GM23248 (cell line): ENCODE measurements at regions not wholly inside any gene's neighbourhood (a gene's known extent, or its start where the extent isn't known, plus 50 kb on each side); places are given as distances from the start of the nearest gene placed in this dataset.

ENCODE experiments used
- DNase-seq: peaks from one replicate; pipeline ENCODE4 v3.0.0-alpha.2; 2015
- H2AFZ ChIP-seq: fragments of 200-600 bp; sonication (generic); 2 replicates; pipeline ENCODE4 v1.6.1; 2016; ENCODE audit warnings: antibody characterized with exemption
- H3F3A ChIP-seq: fragments of 200-600 bp; sonication (generic); 2 replicates; pipeline ENCODE4 v1.6.1; 2016; ENCODE audit warnings: mild to moderate bottlenecking, antibody characterized with exemption, mixed run types; ENCODE audit not compliant: insufficient read depth
- H3K27ac ChIP-seq: fragments of 200-600 bp; sonication (generic); 2 replicates; pipeline ENCODE4 v1.5.1; 2016; ENCODE audit warnings: mild to moderate bottlenecking
- H3K27me3 ChIP-seq: fragments of 200-600 bp; sonication (generic); replicated peaks from 2 replicates; pipeline ENCODE4 v1.6.1; 2016; ENCODE audit warnings: mild to moderate bottlenecking; ENCODE audit not compliant: insufficient read depth
- H3K36me3 ChIP-seq: fragments of 200-600 bp; sonication (generic); 2 replicates; pipeline ENCODE4 v1.6.1; 2016; ENCODE audit warnings: low read depth, mild to moderate bottlenecking
- H3K4me1 ChIP-seq: fragments of 200-600 bp; sonication (generic); 2 replicates; pipeline ENCODE4 v1.6.1; 2016; ENCODE audit warnings: mild to moderate bottlenecking; ENCODE audit not compliant: insufficient read depth
- H3K4me2 ChIP-seq: fragments of 200-600 bp; sonication (generic); one replicate; pipeline ENCODE4 v1.6.1; 2016; ENCODE audit warnings: mild to moderate bottlenecking; ENCODE audit not compliant: unreplicated experiment
- H3K4me3 ChIP-seq: fragments of 200-600 bp; sonication (generic); 2 replicates; pipeline ENCODE4 v1.5.1; 2016; ENCODE audit warnings: mild to moderate bottlenecking
- H3K79me2 ChIP-seq: fragments of 200-600 bp; sonication (generic); 2 replicates; pipeline ENCODE4 v1.6.1; 2016; ENCODE audit warnings: mild to moderate bottlenecking; ENCODE audit not compliant: insufficient read depth
- H3K9ac ChIP-seq: fragments of 200-600 bp; sonication (generic); 2 replicates; pipeline ENCODE4 v1.6.1; 2016; ENCODE audit warnings: mild to moderate bottlenecking
- H3K9me2 ChIP-seq: fragments of 200-600 bp; sonication (generic); 2 replicates; pipeline ENCODE4 v1.6.1; 2016; ENCODE audit warnings: mixed run types, mild to moderate bottlenecking, moderate library complexity; ENCODE audit not compliant: insufficient read depth
- H3K9me3 ChIP-seq: fragments of 200-600 bp; sonication (generic); one replicate; pipeline ENCODE4 v1.6.1; 2017; ENCODE audit warnings: low read depth
- H4K20me1 ChIP-seq: fragments of 200-600 bp; sonication (generic); 2 replicates; pipeline ENCODE4 v1.6.0; 2016; ENCODE audit not compliant: insufficient read depth
- EZH2 ChIP-seq: fragments of 200-600 bp; sonication (generic); IDR thresholded peaks from 2 replicates; pipeline ENCODE4 v1.6.1; 2018; ENCODE audit warnings: antibody characterized with exemption, mild to moderate bottlenecking; ENCODE audit not compliant: insufficient read depth, poor library complexity, severe bottlenecking
- EZH2phosphoT487 ChIP-seq: fragments of 200-600 bp; sonication (generic); IDR thresholded peaks from 2 replicates; pipeline ENCODE4 v1.6.1; 2018; ENCODE audit warnings: antibody characterized with exemption, moderate library complexity, mild to moderate bottlenecking, low read depth; ENCODE audit not compliant: insufficient read depth
- WGBS, 2 experiments: methylation state at CpG; one replicate each; pipeline ENCODE4 v1.1.6; 2015 to 2017; ENCODE audit warnings: low lambda C conversion rate in 2 of 2, low coverage in 1 of 2; ENCODE audit errors: missing lambda C conversion rate in 2 of 2; 5-methylcytosine and 5-hydroxymethylcytosine counted together
- in situ Hi-C: fragments of 300-500 bp; cut with MboI; formaldehyde crosslinking; loops from 2 replicates; pipeline ENCODE4 v1.15.0; 2020

- Histone ChIP-seq H3F3A (no peaks in the 10 kb centered on the region), H3K4me2 (no peak overlapping the region), H2AFZ (no peak overlapping the region), H3K4me1 (no peaks in the 10 kb centered on the region), H3K9ac (no peak overlapping the region), H3K9me3 (no peaks in the 10 kb centered on the region), H4K20me1 (no peaks in the 10 kb centered on the region), H3K36me3 (no peaks in the 10 kb centered on the region), H3K27me3 (no peaks in the 10 kb centered on the region; the same call in 1 of the 2 replicates), H3K27ac (no peak overlapping the region), H3K4me3 (no peak overlapping the region), H3K79me2 (no peaks in the 10 kb centered on the region), H3K9me2 (no peaks in the 10 kb centered on the region)
- DNase-seq: no peak
- 81% methylated on average over 15 of the region's 15 CpGs for whole genome bisulfite sequencing, 2 experiments
- in situ Hi-C loops: no loop called here
- TF ChIP-seq EZH2: no peak
- no peak for TF ChIP-seq EZH2phosphoT487
Observed at GRCh38 chr4:38529189-38530115, 134.5 kb upstream of the KLF3 start.

GRCh38 chr4:38530486-38530885, 133.5 kb upstream of the KLF3 start:
- no peak overlapping the region for H3K9ac ChIP-seq
- no peaks in the 10 kb centered on the region for H3K36me3 ChIP-seq
- in situ Hi-C loops: no loop called here
- no peak for TF ChIP-seq EZH2
- TF ChIP-seq EZH2phosphoT487: no peak
- H4K20me1 ChIP-seq: no peaks in the 10 kb centered on the region
- no peak overlapping the region for H2AFZ ChIP-seq
- no peak overlapping the region for H3K27ac ChIP-seq
- no peaks in the 10 kb centered on the region; the same call in 1 of the 2 replicates for H3K27me3 ChIP-seq
- no peak overlapping the region for H3K4me2 ChIP-seq
- no peak overlapping the region for H3K4me3 ChIP-seq
- no peaks in the 10 kb centered on the region for H3F3A ChIP-seq
- 29 to 61% methylated on average over 1 of the region's 1 CpG for WGBS, 2 experiments
- H3K79me2 ChIP-seq: no peaks in the 10 kb centered on the region
- H3K9me2 ChIP-seq: no peaks in the 10 kb centered on the region
- no peaks in the 10 kb centered on the region for H3K4me1 ChIP-seq
- no peaks in the 10 kb centered on the region for H3K9me3 ChIP-seq
- no peak for DNase-seq

- H3K4me3 ChIP-seq: no peak overlapping the region
- H3K9me3 ChIP-seq: no peaks in the 10 kb centered on the region
- no peaks in the 10 kb centered on the region for H3K9me2 ChIP-seq
- no peak overlapping the region for H2AFZ ChIP-seq
- no peaks in the 10 kb centered on the region for H3K4me1 ChIP-seq
- no peak overlapping the region for H3K9ac ChIP-seq
- DNase-seq: no peak
- 49 to 52% methylated on average over 5 of the region's 5 CpGs for WGBS, 2 experiments
- H3K4me2 ChIP-seq: no peak overlapping the region
- no peaks in the 10 kb centered on the region; the same call in 1 of the 2 replicates for H3K27me3 ChIP-seq
- no peak overlapping the region for H3K27ac ChIP-seq
- TF ChIP-seq EZH2phosphoT487 (no peak), EZH2 (no peak)
- in situ Hi-C loops: no loop called here
- no peaks in the 10 kb centered on the region for H3F3A ChIP-seq
- no peaks in the 10 kb centered on the region for H3K36me3 ChIP-seq
- H3K79me2 ChIP-seq: no peaks in the 10 kb centered on the region
- H4K20me1 ChIP-seq: no peaks in the 10 kb centered on the region
Observed at GRCh38 chr4:38531141-38531727, 132.8 kb upstream of the KLF3 start.

DNA sequence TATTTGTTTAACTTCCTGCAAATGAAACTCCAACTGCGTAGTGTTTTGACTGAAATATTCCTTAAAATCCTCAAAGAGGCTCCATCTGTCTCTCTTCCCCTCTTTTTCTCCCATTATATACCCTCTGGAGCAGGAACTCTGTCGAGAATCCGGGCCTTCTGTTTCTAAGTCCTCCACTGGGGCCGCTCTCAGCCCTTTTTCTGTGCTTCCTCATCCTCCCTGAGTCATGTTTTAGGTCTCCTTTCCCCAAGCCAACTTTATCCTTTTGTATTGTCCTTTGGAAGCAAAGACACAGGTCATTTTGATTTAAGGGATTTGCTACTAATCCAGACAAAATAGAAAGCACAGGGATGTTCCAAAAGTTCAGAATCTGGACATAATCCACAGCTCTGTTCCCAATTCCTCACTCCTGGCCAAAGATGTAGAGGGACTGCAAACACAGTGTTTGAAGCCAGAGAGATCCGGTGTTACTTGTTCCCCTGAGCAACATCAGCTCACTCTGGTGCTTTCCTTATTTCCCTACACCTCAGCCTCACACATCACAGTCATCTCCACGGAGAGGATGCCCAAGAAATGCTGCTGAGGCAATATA, 131.0 kb upstream of the KLF3 start:
- no peak for DNase-seq
- TF ChIP-seq EZH2phosphoT487 (no peak), EZH2 (no peak)
- H3K9ac ChIP-seq: no peak overlapping the region
- H3K4me2 ChIP-seq: no peak overlapping the region
- H3K36me3 ChIP-seq: no peaks in the 10 kb centered on the region
- no peaks in the 10 kb centered on the region for H3K79me2 ChIP-seq
- H3K9me2 ChIP-seq: no peaks in the 10 kb centered on the region
- no peak overlapping the region for H3K27ac ChIP-seq
- peaks cover 8% of the 10 kb centered on the region; the same call in 1 of the 2 replicates for H3K27me3 ChIP-seq
- WGBS, 2 experiments: 15 to 22% methylated on average over 6 of the region's 6 CpGs
- H2AFZ ChIP-seq: no peak overlapping the region; the same call in 1 of the 2 replicates
- H3K9me3 ChIP-seq: no peaks in the 10 kb centered on the region
- no peak overlapping the region for H3K4me3 ChIP-seq
- in situ Hi-C loops: no loop called here
- H3F3A ChIP-seq: no peaks in the 10 kb centered on the region
- no peaks in the 10 kb centered on the region for H3K4me1 ChIP-seq
- no peaks in the 10 kb centered on the region for H4K20me1 ChIP-seq
